ENCODE measurements at regions not wholly inside any gene's neighbourhood (a gene's known extent, or its start where the extent isn't known, plus 50 kb on each side); places are given as distances from the start of the nearest gene placed in this dataset.
"Not testable (repeated sequence)": the region's sequence is repeated elsewhere in the genome, so short reads cannot be mapped to it uniquely, and the experiment has no call there.

DNA sequence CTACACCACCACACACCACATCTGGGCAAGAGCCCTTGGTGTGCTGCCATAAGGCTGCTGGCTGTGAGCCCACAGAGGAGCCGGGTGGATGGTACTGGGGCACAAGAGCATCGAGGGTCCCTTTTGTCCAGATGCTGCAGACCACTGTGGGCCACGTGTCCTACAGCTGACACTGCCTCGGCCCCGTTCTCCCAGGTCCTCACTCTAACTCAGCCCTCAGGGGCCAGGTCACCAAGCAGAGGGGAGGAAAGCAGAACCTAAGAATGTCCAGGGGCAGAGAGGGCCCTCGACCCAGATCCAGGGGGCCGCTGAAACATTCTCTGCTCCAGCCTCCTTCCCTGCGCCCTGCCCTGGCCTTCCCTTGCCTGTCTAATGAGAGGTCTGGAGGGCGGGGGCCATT lies 91.7 kb upstream of the ASB18 start:
- H3K9me3 Mint-ChIP-seq (ENCODE audit: unreplicated experiment), result no peaks in the 10 kb centered on the region
- DNase-seq, result no peak
- no peak overlapping the region for H3K4me3 Mint-ChIP-seq (ENCODE audit: unreplicated experiment)
- TF ChIP-seq, protein P1, sequence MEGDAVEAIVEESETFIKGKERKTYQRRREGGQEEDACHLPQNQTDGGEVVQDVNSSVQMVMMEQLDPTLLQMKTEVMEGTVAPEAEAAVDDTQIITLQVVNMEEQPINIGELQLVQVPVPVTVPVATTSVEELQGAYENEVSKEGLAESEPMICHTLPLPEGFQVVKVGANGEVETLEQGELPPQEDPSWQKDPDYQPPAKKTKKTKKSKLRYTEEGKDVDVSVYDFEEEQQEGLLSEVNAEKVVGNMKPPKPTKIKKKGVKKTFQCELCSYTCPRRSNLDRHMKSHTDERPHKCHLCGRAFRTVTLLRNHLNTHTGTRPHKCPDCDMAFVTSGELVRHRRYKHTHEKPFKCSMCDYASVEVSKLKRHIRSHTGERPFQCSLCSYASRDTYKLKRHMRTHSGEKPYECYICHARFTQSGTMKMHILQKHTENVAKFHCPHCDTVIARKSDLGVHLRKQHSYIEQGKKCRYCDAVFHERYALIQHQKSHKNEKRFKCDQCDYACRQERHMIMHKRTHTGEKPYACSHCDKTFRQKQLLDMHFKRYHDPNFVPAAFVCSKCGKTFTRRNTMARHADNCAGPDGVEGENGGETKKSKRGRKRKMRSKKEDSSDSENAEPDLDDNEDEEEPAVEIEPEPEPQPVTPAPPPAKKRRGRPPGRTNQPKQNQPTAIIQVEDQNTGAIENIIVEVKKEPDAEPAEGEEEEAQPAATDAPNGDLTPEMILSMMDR (IDR thresholded peaks at IDR 0.05; ENCODE audit: insufficient read depth in 1 of 2, low read depth in 1 of 2, low read length in 1 of 2, severe bottlenecking in 1 of 2, unreplicated experiment in 1 of 2), result no peak
- POLR2A ChIA-PET, result no interaction called here
- no peaks in the 10 kb centered on the region for H3K9me3 ChIP-seq
- no peaks in the 10 kb centered on the region for H3K36me3 ChIP-seq (ENCODE audit: control insufficient read depth, insufficient read depth, low read length)
- H3K36me3 Mint-ChIP-seq (ENCODE audit: insufficient read depth, unreplicated experiment), result no peaks in the 10 kb centered on the region
- CTCF ChIA-PET, result no interaction called here
- no peaks in the 10 kb centered on the region for H3K27me3 ChIP-seq (replicated peaks; ENCODE audit: control insufficient read depth, insufficient read depth, low read length)
- no peaks in the 10 kb centered on the region for H3K4me1 Mint-ChIP-seq (ENCODE audit: low read depth, unreplicated experiment)
- H3K4me1 ChIP-seq, result no peaks in the 10 kb centered on the region
- no TSS peak for BruUV-seq (replicated peaks)
- intact Hi-C loops (cut with micrococcal nuclease; ENCODE audit: unreplicated experiment), result no loop called here
- no peak overlapping the region for H3K4me3 ChIP-seq (ENCODE audit: low read depth, low read length)
- H3K27ac Mint-ChIP-seq (ENCODE audit: unreplicated experiment), result no peak overlapping the region
- H3K27me3 Mint-ChIP-seq (ENCODE audit: insufficient read depth, unreplicated experiment), result peaks cover 2% of the 10 kb centered on the region

DNA sequence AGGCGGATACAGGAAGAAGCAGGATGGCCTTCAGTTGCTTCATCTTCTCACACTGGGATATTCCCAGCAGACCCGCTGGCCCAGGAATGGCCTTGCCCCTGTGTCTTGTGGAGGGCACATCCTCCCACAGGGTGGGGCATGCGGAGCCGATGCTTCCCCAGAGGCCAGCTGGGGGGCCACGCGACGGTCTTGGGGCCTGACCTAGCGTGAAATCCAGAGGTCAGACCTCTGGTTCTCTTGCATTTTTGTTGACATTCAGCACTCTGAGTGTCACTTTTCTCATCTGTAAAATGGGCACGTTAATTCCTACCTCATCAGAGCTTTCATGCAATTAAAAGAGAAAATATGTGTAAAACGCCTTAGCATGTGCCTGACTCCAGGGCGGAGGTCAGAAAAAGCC lies 92.1 kb upstream of the ASB18 start:
- CTCF ChIA-PET; H3K4me3 ChIP-seq (ENCODE audit: low read depth, low read length); POLR2A ChIA-PET; H3K4me1 Mint-ChIP-seq (ENCODE audit: low read depth, unreplicated experiment); H3K27me3 ChIP-seq (replicated peaks; ENCODE audit: control insufficient read depth, insufficient read depth, low read length); H3K4me1 ChIP-seq; BruUV-seq (replicated peaks); H3K27ac Mint-ChIP-seq (ENCODE audit: unreplicated experiment); H3K36me3 ChIP-seq (ENCODE audit: control insufficient read depth, insufficient read depth, low read length); H3K36me3 Mint-ChIP-seq (ENCODE audit: insufficient read depth, unreplicated experiment); H3K9me3 Mint-ChIP-seq (ENCODE audit: unreplicated experiment); intact Hi-C loops (cut with micrococcal nuclease; ENCODE audit: unreplicated experiment); H3K9me3 ChIP-seq; H3K27me3 Mint-ChIP-seq (ENCODE audit: insufficient read depth, unreplicated experiment); DNase-seq; H3K4me3 Mint-ChIP-seq (ENCODE audit: unreplicated experiment): not testable (repeated sequence)

GRCh38 chr2:236358482-236358881 lies 94.3 kb upstream of the ASB18 start:
- intact Hi-C loops (cut with micrococcal nuclease; ENCODE audit: unreplicated experiment); POLR2A ChIA-PET: not testable (repeated sequence)

GRCh38 chr2:236359426-236360045 lies 95.3 kb upstream of the ASB18 start:
- no peaks in the 10 kb centered on the region for H3K4me1 ChIP-seq
- no peaks in the 10 kb centered on the region for H3K9me3 ChIP-seq
- no peak overlapping the region for H3K4me3 ChIP-seq (ENCODE audit: low read depth, low read length)
- BruUV-seq (replicated peaks), result no TSS peak
- ChIA-PET CTCF (no interaction called here), POLR2A (no interaction called here)
- no peaks in the 10 kb centered on the region for H3K36me3 ChIP-seq (ENCODE audit: control insufficient read depth, insufficient read depth, low read length)
- Mint-ChIP-seq H3K27me3 (ENCODE audit: insufficient read depth, unreplicated experiment) (peaks cover 9% of the 10 kb centered on the region), H3K9me3 (ENCODE audit: unreplicated experiment) (no peaks in the 10 kb centered on the region), H3K36me3 (ENCODE audit: insufficient read depth, unreplicated experiment) (no peaks in the 10 kb centered on the region), H3K27ac (ENCODE audit: unreplicated experiment) (no peak overlapping the region), H3K4me3 (ENCODE audit: unreplicated experiment) (no peak overlapping the region), H3K4me1 (ENCODE audit: low read depth, unreplicated experiment) (no peaks in the 10 kb centered on the region)
- no peaks in the 10 kb centered on the region for H3K27me3 ChIP-seq (replicated peaks; ENCODE audit: control insufficient read depth, insufficient read depth, low read length)
- intact Hi-C loops (cut with micrococcal nuclease; ENCODE audit: unreplicated experiment), result no loop called here
- no peak for DNase-seq
- TF ChIP-seq, protein P1 (IDR thresholded peaks at IDR 0.05; ENCODE audit: insufficient read depth in 1 of 2, low read depth in 1 of 2, low read length in 1 of 2, severe bottlenecking in 1 of 2, unreplicated experiment in 1 of 2), result no peak

More at GRCh38 chr2:236358482-236358881, 94.3 kb upstream of the ASB18 start:
- DNase-seq; H3K4me1 Mint-ChIP-seq (ENCODE audit: low read depth, unreplicated experiment); H3K4me3 ChIP-seq (ENCODE audit: low read depth, low read length); H3K4me1 ChIP-seq; H3K36me3 Mint-ChIP-seq (ENCODE audit: insufficient read depth, unreplicated experiment); H3K27ac Mint-ChIP-seq (ENCODE audit: unreplicated experiment); BruUV-seq (replicated peaks); CTCF ChIA-PET; H3K9me3 ChIP-seq; H3K27me3 ChIP-seq (replicated peaks; ENCODE audit: control insufficient read depth, insufficient read depth, low read length); H3K27me3 Mint-ChIP-seq (ENCODE audit: insufficient read depth, unreplicated experiment); H3K4me3 Mint-ChIP-seq (ENCODE audit: unreplicated experiment); H3K9me3 Mint-ChIP-seq (ENCODE audit: unreplicated experiment); H3K36me3 ChIP-seq (ENCODE audit: control insufficient read depth, insufficient read depth, low read length): not testable (repeated sequence)
